ENCODE measurements at regions not wholly inside any gene's neighbourhood (a gene's known extent, or its start where the extent isn't known, plus 50 kb on each side); places are given as distances from the start of the nearest gene placed in this dataset.

DNA sequence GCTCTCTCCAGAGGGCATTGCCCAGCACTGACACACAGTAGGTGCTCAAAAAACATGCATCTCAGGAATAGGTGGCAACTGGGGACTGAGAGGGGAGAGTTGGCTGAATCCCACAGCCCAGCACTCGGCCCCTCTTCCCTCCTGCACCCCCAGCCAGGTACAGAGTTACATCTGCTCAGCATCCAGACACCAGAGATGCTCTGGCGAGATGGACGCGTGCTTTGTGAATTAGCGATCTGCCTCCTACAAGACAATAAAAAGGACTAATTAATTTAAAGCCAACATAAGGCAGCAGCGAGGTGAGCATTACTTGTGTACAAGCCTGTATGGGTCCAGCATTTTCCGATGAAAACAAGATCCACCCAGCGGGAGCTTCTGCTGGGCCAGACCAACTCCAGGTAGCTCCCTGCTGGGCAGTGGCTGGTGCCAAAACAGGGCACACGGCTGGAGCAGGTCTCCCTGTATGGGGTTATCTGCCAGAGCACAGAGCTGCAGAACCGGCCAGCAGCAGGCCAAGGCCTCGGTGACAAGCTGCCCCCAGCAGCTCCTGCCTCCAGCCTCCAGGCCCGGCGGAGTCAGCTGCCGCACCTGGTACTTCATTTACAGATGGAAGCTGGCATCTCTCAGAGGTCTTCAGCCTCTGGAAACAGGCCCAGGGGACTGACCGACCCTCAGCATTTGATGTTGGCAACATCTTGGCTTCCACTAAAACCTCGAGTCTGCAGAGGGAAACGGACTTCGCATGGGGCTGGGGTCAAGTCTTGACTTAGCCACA lies 219.7 kb upstream of the SDK2 start:
- H2BK120ac ChIP-seq (replicated peaks; ENCODE audit: low read depth, low read length) = no peak overlapping the region
- H3K23ac ChIP-seq (ENCODE audit: insufficient read length) = no peak overlapping the region
- 93% methylated on average over 18 of the region's 18 CpGs; no CpG with 5 or more reads in 1 of the 2 experiments for WGBS, 2 experiments (ENCODE audit: extremely low coverage in 1 of 2, insufficient coverage in 1 of 2, insufficient read length in 1 of 2, insufficient replicate concordance in 2 of 2, low coverage in 1 of 2, low lambda C conversion rate in 2 of 2, missing lambda C conversion rate in 1 of 2)
- no peak overlapping the region for H4K91ac ChIP-seq (replicated peaks; ENCODE audit: insufficient read length, low read length)
- no peak overlapping the region for H3K4me2 ChIP-seq (ENCODE audit: insufficient read depth in 1 of 2, low read depth in 2 of 2, low read length in 2 of 2)
- H3K36me3 ChIP-seq (ENCODE audit: control insufficient read depth in 2 of 4, insufficient read depth in 4 of 4, low read length in 3 of 4) = no peaks in the 10 kb centered on the region
- H3K27me3 ChIP-seq (replicated peaks in 1 of 4; ENCODE audit: control insufficient read depth in 3 of 4, extremely low read depth in 1 of 4, insufficient read depth in 3 of 4, low read length in 3 of 4) = no peaks in the 10 kb centered on the region; a peak in 1 of 7 replicates
- no peaks in the 10 kb centered on the region for H3K9me3 ChIP-seq (ENCODE audit: insufficient read depth in 2 of 2, low read depth in 1 of 2, low read length in 1 of 2)
- H3K4me1 ChIP-seq (replicated peaks in 1 of 4; ENCODE audit: control insufficient read depth in 3 of 4, insufficient read depth in 4 of 4, low read length in 3 of 4) = peaks cover 0 to 4% (median 2%) of the 10 kb centered on the region in 4 experiments; a peak in 2 of 7 replicates
- no peaks in the 10 kb centered on the region for H3K23me2 ChIP-seq (ENCODE audit: low read depth, low read length)
- H3K9ac ChIP-seq (replicated peaks in 1 of 4; ENCODE audit: extremely low read depth in 1 of 4, low read depth in 3 of 4, low read length in 3 of 4) = no peak overlapping the region
- H3K4me3 ChIP-seq (ENCODE audit: extremely low read depth in 1 of 4, insufficient read depth in 2 of 4, low read depth in 3 of 4, low read length in 4 of 4) = no peak overlapping the region
- peak overlapping the region; percentile 13; the same call in 1 of the 2 replicates for H2AK5ac ChIP-seq (ENCODE audit: low read depth, low read length)
- peak overlapping the region; percentile 75; the same call in 1 of the 2 replicates for H4K8ac ChIP-seq (ENCODE audit: extremely low read depth, insufficient read depth, low read length)
- CTCF ChIA-PET (ENCODE audit: partially characterized antibody) = interaction anchor here (0.9 to 1.0 kb wide), 3 partner anchors 32 to 318 kb away, joined by 3 read pairs; no protein-coding TSS in a partner anchor
- H3K56ac ChIP-seq (replicated peaks; ENCODE audit: insufficient read length, low read depth, low read length) = no peak overlapping the region
- no peak overlapping the region for H3K14ac ChIP-seq (ENCODE audit: insufficient read length)
- no peak overlapping the region for H2BK20ac ChIP-seq (ENCODE audit: low read length)
- H4K20me1 ChIP-seq (replicated peaks in 1 of 2; ENCODE audit: control insufficient read depth in 1 of 2, insufficient read depth in 2 of 2, low read length in 2 of 2) = no peaks in the 10 kb centered on the region
- H2BK12ac ChIP-seq (ENCODE audit: low read depth, low read length) = no peak overlapping the region
- DNase-seq (ENCODE audit: low read depth in 1 of 2, low spot score in 2 of 2) (no peak), FAIRE-seq (no peak)
- POLR2A ChIA-PET (ENCODE audit: partially characterized antibody) = no interaction called here
- H3K79me2 ChIP-seq (ENCODE audit: control insufficient read depth in 1 of 2, insufficient read depth in 2 of 2, low read length in 2 of 2) = no peaks in the 10 kb centered on the region
- H2AFZ ChIP-seq (ENCODE audit: low read length) = no peak overlapping the region
- no peak overlapping the region for H3K27ac ChIP-seq (ENCODE audit: low read depth, low read length)
- H2BK5ac ChIP-seq (ENCODE audit: low read depth, low read length) = no peak overlapping the region
- no peak overlapping the region for H4K5ac ChIP-seq (ENCODE audit: insufficient read length, low read depth, low read length)
- H3K79me1 ChIP-seq (ENCODE audit: low read depth, low read length) = no peaks in the 10 kb centered on the region
- H3K18ac ChIP-seq (ENCODE audit: extremely low read depth, low read length) = no peak overlapping the region
- H2BK15ac ChIP-seq (ENCODE audit: low read length) = 0 out of 2 replicates have a peak overlapping the region, but pooled peaks have one; percentile 61
- no peak overlapping the region for H3K4ac ChIP-seq (replicated peaks; ENCODE audit: insufficient read length, low read depth, low read length)
- no peak for TF ChIP-seq POU5F1 (IDR thresholded peaks at IDR 0.05; ENCODE audit: low read depth, low read length)
- no peak for TF ChIP-seq CTBP2 (IDR thresholded peaks at IDR 0.05; ENCODE audit: borderline replicate concordance, insufficient read depth, insufficient read length, low read length)
- no peak for TF ChIP-seq KDM5A (IDR thresholded peaks at IDR 0.05; ENCODE audit: low read length)
- no peak for TF ChIP-seq HDAC2 (IDR thresholded peaks at IDR 0.05; ENCODE audit: borderline replicate concordance in 1 of 2, low read depth in 2 of 2, low read length in 2 of 2)
- TF ChIP-seq TAF1 (IDR thresholded peaks at IDR 0.05; ENCODE audit: low read depth, low read length) = no peak
- TF ChIP-seq GTF2F1 (IDR thresholded peaks at IDR 0.05; ENCODE audit: borderline replicate concordance, low read depth, low read length) = no peak
- TF ChIP-seq TAF7 (optimal IDR thresholded peaks at IDR 0.05; ENCODE audit: borderline replicate concordance, low read depth, low read length) = no peak
- no peak for TF ChIP-seq SIN3A (conservative IDR thresholded peaks at IDR 0.05 in 1 of 2, IDR thresholded peaks at IDR 0.05 in 1 of 2; ENCODE audit: low read depth in 1 of 2, low read length in 2 of 2)
- no peak for TF ChIP-seq SRF (IDR thresholded peaks at IDR 0.05; ENCODE audit: low read depth, low read length)
- no peak for TF ChIP-seq NRF1 (IDR thresholded peaks at IDR 0.05; ENCODE audit: low read depth, low read length)
- no peak for TF ChIP-seq TEAD4 (IDR thresholded peaks at IDR 0.05; ENCODE audit: low read depth, low read length)
- TF ChIP-seq SUZ12 (IDR thresholded peaks at IDR 0.05; ENCODE audit: low read length) = no peak
